DMS 273 (cell line): ENCODE measurements at regions not wholly inside any gene's neighbourhood (a gene's known extent, or its start where the extent isn't known, plus 50 kb on each side); places are given as distances from the start of the nearest gene placed in this dataset.
"Not testable (repeated sequence)": the region's sequence is repeated elsewhere in the genome, so short reads cannot be mapped to it uniquely, and the experiment has no call there.

ENCODE experiments used
- DNase-seq: peaks from one replicate; lab custom pipeline; 2025; ENCODE audit not compliant: unreplicated experiment; lab: John Stamatoyannopoulos, UW

- DNase-seq: no peak
These were observed 868.7 kb upstream of the CHORDC1 start for GRCh38 chr11:91091563-91091962.

- no peak for DNase-seq
These were observed 863.2 kb upstream of the CHORDC1 start for GRCh38 chr11:91086028-91086427.

GRCh38 chr11:91082255-91082654 is 859.4 kb upstream of the CHORDC1 start:
- no peak for DNase-seq

- peak; percentile 18 for DNase-seq
These were observed 858.7 kb upstream of the CHORDC1 start for GRCh38 chr11:91081440-91082043.

- no peak for DNase-seq
These were observed 855.4 kb upstream of the CHORDC1 start for GRCh38 chr11:91078221-91078620.

GRCh38 chr11:91075032-91075695 is 852.3 kb upstream of the CHORDC1 start:
- DNase-seq: no peak

- no peak for DNase-seq
These were observed 844.8 kb upstream of the CHORDC1 start for GRCh38 chr11:91067666-91068065.

GRCh38 chr11:91066456-91067047 is 843.7 kb upstream of the CHORDC1 start:
- DNase-seq: peak; percentile 0

- DNase-seq: not testable (repeated sequence)
These were observed 840.5 kb upstream of the CHORDC1 start for GRCh38 chr11:91063399-91063798.

GRCh38 chr11:91047882-91048281 is 825.0 kb upstream of the CHORDC1 start:
- DNase-seq: no peak

GRCh38 chr11:91046261-91046660 is 823.4 kb upstream of the CHORDC1 start:
- DNase-seq: no peak

- peak; percentile 1 for DNase-seq
These were observed 818.8 kb upstream of the CHORDC1 start for GRCh38 chr11:91041626-91042025.

GRCh38 chr11:91023731-91024130 is 800.9 kb upstream of the CHORDC1 start:
- peak; percentile 56 for DNase-seq

- no peak for DNase-seq
These were observed 788.7 kb upstream of the CHORDC1 start for GRCh38 chr11:91011503-91011902.

- no peak for DNase-seq
These were observed 782.6 kb upstream of the CHORDC1 start for GRCh38 chr11:91005458-91005857.

GRCh38 chr11:90997241-90997640 is 774.4 kb upstream of the CHORDC1 start:
- DNase-seq: no peak

- DNase-seq: not testable (repeated sequence)
These were observed 749.3 kb upstream of the CHORDC1 start for GRCh38 chr11:90972159-90972558.

- DNase-seq: peak; percentile 1
These were observed 725.1 kb upstream of the CHORDC1 start for GRCh38 chr11:90947930-90948329.

- DNase-seq: no peak
These were observed 707.4 kb upstream of the CHORDC1 start for GRCh38 chr11:90930252-90930651.

- no peak for DNase-seq
These were observed 696.5 kb upstream of the CHORDC1 start for GRCh38 chr11:90919332-90919731.

GRCh38 chr11:90916706-90917105 is 693.9 kb upstream of the CHORDC1 start:
- DNase-seq: no peak

- DNase-seq: no peak
These were observed 690.4 kb upstream of the CHORDC1 start for GRCh38 chr11:90913131-90913668.
